GM19035 (cell line): ENCODE measurements at regions not wholly inside any gene's neighbourhood (a gene's known extent, or its start where the extent isn't known, plus 50 kb on each side); places are given as distances from the start of the nearest gene placed in this dataset.
"Not testable (repeated sequence)": the region's sequence is repeated elsewhere in the genome, so short reads cannot be mapped to it uniquely, and the experiment has no call there.

Source experiments
- ATAC-seq: cut with Tn5 transposase; IDR thresholded peaks from one replicate; pipeline ENCODE4 v1.9.1; 2021; ENCODE audit not compliant: unreplicated experiment

GRCh38 chr2:21331625-21332370, 208.0 kb downstream of the TDRD15 start:
- no peak for ATAC-seq

- no peak for ATAC-seq
These were observed 209.3 kb downstream of the TDRD15 start for GRCh38 chr2:21332993-21333625.

GRCh38 chr2:21333684-21334083, 209.9 kb downstream of the TDRD15 start:
- ATAC-seq: no peak

GRCh38 chr2:21346984-21347383, 223.2 kb downstream of the TDRD15 start:
- ATAC-seq: no peak

- no peak for ATAC-seq
These were observed 230.3 kb downstream of the TDRD15 start for GRCh38 chr2:21353879-21354679.

- ATAC-seq: no peak
These were observed 232.5 kb downstream of the TDRD15 start for GRCh38 chr2:21356086-21356856.

GRCh38 chr2:21356857-21357255, 233.1 kb downstream of the TDRD15 start:
- ATAC-seq: no peak

- no peak for ATAC-seq
These were observed 235.2 kb downstream of the TDRD15 start for GRCh38 chr2:21358976-21359375.

GRCh38 chr2:21361384-21361783, 237.6 kb downstream of the TDRD15 start:
- no peak for ATAC-seq

GRCh38 chr2:21361957-21362486, 238.3 kb downstream of the TDRD15 start:
- ATAC-seq: no peak

GRCh38 chr2:21363364-21363763, 239.6 kb downstream of the TDRD15 start:
- no peak for ATAC-seq

GRCh38 chr2:21367421-21367820, 243.7 kb downstream of the TDRD15 start:
- ATAC-seq: no peak

- ATAC-seq: no peak
These were observed 246.0 kb downstream of the TDRD15 start for GRCh38 chr2:21369787-21370186.

- ATAC-seq: no peak
These were observed 247.8 kb downstream of the TDRD15 start for GRCh38 chr2:21371499-21372003.

GRCh38 chr2:21372654-21373053, 248.9 kb downstream of the TDRD15 start:
- ATAC-seq: no peak

GRCh38 chr2:21376864-21377263, 253.1 kb downstream of the TDRD15 start:
- ATAC-seq: no peak

GRCh38 chr2:21379140-21379539, 255.4 kb downstream of the TDRD15 start:
- ATAC-seq: no peak

GRCh38 chr2:21379668-21380067, 255.9 kb downstream of the TDRD15 start:
- ATAC-seq: not testable (repeated sequence)

- no peak for ATAC-seq
These were observed 257.7 kb downstream of the TDRD15 start for GRCh38 chr2:21381421-21381820.

GRCh38 chr2:21382701-21383520, 259.1 kb downstream of the TDRD15 start:
- no peak for ATAC-seq
